GM18909 (cell line): ENCODE measurements at regions not wholly inside any gene's neighbourhood (a gene's known extent, or its start where the extent isn't known, plus 50 kb on each side); places are given as distances from the start of the nearest gene placed in this dataset.
A peak's percentile ranks its signal among the peaks of the same experiment; 100 is the strongest.

Experiments used
- ATAC-seq: cut with Tn5 transposase; IDR thresholded peaks from one replicate; pipeline ENCODE4 v1.9.1; 2021; ENCODE audit warnings: mild to moderate bottlenecking; ENCODE audit not compliant: unreplicated experiment, poor library complexity

DNA sequence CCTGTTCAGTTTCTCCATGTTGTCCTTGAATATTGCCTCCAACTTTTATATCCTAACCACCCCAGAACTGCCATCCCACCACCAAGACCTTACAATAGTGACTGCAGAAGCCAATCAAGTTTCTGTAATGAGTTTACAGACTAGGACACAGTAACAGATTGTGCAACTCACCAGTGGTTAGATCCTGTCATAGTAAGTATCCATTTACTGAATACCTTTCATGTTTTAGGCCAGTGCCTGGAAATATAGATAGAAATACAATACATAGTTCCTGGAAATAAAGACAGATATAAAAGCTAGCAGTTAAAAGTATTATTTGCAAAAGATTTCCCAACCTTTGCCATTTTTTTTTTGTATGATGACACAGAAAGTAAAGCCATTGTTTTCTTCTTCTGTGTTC, 471.8 kb upstream of the BTBD3 start:
- no peak for ATAC-seq

DNA sequence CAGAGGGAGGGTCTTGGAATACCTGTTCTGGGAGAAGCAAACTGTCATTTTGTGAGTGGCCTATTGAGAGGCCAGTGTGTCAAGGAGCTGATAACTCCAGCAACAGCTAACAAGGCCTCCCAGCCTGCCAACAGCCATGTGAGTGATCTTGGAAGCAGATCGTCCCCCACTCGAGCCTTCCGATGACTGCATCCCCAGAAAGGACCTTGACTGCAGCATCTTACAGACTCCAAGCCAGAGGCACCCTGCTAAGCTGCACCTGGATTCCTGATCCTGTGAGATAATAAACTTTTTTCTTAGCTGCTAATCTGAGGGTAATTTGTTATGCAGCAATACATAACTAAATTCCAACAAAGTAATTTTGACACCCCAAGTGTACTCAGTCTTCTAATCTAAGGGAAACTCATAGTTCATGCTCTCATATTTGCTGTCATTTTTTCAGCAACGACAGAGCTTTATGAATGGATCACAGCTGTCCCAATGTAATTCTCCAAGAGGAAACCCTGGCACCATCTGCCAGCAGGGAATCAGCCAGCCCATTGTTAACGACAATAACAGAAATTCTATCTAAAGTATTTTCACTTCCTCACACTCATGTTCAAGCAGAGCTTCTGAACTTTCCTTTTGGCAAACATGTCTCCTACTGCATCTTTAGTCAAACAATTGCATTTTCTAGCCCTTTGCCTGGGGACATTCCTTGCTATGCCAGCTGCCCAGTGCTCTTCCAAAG, 470.2 kb upstream of the BTBD3 start:
- ATAC-seq = no peak

DNA sequence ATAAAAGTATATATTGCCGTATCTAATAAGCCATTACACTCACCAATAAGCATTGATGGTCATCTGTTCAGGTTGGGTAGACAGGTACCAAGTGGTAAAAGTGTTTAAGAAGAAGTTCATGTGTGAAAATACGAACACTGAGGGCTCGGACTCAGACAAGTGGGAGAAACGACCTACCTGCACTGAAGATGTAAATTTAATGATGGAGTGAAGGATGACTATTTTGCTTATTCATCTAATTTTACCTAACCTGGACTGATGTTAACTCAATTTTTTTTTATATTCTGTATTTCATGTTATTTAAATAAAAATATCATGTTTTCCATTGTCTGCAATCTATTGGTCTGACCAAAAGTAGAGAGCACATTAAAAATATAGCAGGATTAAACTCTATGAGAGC, 469.1 kb upstream of the BTBD3 start:
- ATAC-seq = no peak

DNA sequence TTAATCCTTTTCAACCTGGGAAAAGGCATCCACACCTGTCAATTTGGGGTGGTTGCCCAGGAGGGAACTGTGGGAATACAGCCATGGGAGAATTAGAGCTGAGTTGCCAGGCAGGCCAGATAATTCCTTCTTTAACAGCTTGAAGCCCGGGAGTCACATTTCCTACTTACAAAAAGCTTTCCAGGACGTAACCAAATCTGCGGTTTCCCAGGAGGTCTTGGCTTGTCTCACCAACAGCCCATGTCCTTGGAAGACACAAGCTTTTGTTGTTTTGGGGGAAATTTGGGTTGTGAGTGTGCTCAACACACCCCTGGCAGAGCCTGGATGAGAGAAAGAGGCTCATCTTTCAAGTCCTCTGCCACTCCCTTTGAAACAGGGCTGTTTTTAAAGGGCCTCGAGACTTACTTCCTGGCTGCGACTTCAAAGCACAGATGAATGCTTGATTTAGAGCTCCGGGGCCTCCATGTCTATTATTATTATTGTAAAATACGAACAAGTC, 465.9 kb upstream of the BTBD3 start:
- no peak for ATAC-seq

DNA sequence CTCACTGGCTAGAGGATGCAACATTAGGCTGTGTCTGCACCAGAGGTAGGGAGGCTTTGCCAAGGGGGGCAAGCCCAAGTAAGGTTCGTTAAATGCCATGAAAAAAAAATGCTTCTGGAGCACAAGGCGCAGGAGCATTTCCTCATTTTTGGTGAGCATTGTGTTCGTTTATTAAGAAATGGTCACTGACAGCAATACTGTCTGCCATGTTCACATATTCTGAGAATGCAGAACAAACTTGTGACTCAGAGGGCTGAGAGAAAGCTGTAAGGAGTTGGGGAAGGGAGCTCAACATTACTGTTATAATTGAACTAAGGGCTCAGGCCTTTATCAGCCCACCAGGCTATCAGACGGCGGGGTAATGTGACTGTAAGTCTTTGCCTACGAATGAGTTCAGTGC, 465.4 kb upstream of the BTBD3 start:
- ATAC-seq = no peak

DNA sequence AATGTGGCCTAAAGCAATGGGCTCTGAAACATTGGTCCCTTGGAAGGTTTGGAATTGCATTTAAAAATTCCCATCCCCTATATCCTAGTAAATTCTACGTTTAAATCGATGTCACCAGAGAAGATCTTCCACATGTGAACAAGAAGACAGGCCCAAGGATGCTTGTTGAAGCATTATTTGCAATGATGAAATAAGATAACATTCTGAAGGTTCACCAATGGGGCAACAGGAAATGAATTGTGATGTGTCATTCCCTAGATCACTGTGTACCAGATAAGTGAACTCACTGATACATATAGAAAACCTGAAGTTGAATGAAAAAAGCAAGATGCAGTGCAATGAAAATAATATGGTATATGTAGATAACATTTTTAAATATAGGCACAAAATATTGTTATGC, 464.3 kb upstream of the BTBD3 start:
- no peak for ATAC-seq

DNA sequence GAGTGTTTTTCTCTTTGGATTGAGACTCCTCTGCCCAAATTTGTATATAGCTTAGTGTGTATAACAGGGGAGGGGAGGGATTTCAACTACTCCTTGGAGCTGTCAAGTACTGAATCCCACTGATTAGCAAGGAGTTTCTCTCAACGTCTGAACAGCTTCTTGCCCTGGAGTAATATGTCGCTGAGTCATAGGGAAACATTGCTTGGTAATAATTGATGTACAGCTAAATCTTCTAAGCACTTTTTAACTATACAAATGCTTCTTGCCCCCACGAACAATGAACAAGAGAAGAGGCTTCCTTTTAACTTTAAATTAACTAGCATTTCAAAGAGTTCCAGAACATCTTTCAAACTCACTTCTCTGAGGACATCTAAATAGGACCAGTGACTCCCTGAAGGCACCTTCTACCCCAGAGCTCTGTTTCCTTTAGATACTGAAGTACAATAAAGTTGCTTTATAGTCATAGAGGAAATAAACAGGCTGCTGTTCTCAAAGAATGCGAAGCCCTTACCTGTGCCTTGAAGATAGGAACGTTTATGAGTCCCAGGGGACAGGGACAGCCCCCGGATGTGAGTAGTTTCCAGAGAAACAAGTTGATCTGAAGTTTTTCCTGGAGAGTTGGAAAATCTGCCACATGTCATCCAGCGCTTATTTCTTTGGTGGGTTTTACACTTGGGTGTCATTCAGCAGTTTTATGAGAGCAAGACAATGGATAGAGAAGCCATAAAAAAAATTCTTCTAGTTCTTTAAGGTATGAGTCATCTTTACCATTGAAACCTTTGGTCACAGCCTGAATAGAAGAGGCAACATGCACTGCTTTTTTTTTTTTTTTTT, 462.5 kb upstream of the BTBD3 start:
- ATAC-seq = peak; percentile 47

DNA sequence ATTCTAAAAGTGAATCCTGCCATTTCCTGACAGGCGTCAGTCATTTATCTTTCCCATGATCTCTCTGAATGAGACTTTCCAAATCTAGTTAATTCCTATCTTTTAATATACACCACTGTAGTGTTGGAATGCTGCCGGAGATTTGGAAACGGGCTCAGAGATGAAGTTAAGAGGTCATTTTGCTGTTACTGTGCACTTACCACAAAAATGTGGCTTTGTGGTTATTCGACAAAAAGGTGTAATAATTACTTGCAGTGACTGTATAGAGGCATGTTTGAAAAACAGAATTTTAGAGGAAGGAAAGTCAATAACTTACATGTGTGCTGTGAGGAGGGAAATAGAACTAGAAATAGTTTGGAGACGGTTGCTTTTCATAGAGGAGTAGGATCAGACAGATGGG, 460.2 kb upstream of the BTBD3 start:
- ATAC-seq = no peak

DNA sequence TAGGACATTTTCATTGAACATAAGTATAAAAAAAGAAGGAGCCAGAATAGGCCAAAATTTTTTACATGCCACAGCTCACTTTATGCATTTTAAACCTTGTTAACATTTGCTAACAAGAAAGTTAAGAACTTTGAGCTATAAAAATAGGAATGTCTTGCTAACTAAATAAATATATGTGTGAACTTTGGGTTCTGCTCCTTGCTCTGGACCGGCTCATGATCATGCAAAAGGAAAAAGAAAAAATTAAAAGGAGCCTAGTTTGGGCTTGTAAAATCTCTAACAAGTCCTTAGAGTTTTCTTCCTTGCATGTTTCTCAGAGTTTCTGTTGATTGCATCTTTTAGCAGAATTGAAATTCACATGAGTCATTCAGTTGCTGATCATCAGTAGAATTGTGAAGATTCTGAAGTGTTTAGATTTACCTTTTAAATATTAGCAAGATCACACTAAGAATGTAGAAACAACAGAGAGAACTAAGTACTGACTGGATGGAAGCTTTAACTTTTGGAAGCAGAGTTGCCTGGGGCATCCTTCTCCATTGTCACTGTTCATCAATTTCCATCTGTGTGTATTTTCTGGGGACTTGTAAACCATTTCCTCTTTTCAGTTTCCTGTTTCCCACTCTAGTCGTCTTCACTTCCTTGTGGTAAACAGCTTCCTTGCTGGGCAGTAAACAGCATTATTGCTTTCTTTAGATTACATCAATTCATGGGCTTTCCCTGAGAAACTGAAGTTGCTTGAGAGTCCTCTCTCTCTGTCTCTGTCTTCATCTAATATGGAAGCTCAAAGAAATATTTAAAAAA, 458.4 kb upstream of the BTBD3 start:
- ATAC-seq = no peak

DNA sequence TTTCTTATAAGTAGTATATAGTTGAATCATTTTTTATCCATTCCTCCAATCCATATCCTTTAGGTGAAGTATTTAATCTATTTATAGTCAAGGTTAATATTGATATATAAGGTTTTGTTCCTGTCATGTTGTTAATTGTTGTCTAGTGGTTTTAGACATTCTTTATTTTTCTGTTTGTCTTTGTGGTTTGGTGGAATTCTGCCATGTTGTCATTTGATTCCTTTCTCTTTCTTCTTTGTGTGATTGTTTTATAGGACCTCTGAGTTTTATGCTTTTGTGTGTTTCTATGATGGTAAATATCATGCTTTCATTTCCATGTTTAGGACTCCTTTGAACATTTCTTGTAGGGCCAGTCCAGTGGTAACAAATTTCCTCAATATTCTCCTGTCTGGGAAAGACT, 450.3 kb upstream of the BTBD3 start:
- ATAC-seq = no peak

DNA sequence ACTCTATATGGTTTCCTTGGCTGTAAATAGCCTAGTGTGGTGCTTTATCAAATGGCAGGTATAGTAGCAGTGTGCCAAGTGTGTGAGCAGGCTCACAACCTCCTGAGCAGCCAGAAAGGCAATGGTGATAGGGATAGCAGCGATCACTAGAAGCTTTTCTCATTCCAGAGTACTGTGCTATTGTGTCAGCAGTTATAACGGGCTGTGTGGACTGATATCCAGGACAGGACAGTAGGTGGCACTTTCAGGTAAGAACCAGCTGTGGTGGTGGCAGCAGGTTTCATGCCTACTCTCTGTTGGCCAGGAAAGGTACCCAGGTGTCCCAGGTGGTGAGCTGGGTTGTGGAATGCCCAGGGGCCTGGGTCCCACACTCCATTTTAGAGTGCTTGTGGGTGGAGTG, 448.8 kb upstream of the BTBD3 start:
- no peak for ATAC-seq

DNA sequence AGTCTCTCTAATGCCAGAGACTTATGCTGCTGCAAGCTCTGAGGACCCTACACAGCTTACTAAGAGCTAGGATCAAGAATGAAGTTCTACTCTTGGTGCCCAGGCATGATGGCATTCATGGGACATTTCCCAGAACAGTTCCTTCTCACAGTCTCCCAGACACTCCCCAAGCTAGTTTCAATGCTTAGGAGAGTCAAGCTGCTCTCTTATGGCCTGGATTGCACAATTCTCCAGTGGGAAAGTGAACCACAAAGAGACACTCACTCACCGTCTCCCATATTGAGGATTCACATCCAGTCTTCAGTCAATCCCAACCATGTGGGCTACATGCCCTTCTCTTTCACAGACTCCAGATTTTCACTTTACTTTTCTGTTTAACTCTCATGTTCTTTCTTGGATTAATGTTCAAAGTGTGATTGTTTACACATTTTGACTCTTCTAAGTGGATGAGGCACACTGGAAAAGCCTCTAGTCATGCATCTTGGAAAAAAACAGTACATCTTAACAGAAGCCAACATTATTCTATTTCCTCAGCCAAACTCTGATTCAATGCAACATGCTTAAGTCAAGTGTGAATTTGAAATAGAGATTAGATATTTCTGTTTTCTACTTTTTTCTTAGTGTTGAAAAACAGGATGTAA, 447.8 kb upstream of the BTBD3 start:
- ATAC-seq = no peak

DNA sequence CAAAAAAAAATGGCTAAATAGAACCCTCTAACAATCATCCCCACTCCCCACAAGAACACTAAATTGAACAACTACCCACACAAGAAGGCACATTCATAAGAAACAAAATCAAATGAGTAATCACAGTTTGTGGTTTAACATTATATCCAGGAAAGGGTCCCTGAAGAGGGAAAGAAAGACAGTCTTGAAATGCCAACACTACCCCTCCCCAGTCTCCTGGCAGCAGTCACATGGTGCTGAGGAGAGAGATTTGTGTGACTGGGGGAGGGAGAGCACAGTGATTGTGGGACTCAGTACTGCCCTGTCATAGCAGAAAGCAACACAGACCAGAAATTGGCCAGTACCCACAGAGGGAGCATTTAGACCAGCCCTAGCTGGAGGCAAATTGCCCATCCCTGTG, 443.7 kb upstream of the BTBD3 start:
- no peak for ATAC-seq

DNA sequence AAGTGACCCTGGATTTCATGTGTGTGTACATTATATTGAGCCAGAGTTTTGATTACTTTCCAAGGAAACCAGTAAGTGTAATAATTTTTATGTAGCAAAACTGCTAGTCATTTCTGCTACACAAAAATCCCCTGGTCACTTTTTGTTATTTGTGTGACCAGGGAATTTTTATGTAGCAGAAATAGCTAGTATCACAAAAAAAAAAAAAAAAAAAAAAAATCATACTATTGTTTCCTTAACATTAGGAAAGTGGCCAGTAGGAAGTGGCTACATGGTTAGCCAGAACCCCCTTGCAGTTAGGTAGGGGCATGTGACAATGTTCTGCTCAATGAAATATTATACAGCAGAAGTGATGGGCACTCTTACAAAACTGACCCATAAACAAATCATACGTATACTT, 434.0 kb upstream of the BTBD3 start:
- no peak for ATAC-seq

DNA sequence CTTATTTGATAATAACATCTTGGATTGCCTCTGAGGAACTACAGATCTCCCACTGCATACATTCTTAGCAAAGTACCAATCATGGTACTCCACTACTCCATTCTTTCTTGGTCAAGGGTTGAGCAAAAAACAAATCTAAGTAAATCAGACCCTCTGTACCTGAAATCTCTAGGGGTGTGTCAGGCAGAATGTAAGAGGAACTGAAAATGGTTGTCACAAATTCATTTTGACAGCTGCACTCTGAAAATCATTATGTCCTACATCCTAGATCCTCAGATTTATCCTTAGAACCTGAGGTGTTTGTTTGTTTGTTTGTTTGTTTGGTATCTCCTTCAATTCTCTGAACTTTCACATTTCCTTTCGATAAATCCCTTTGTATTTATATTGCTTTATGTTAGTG, 433.2 kb upstream of the BTBD3 start:
- no peak for ATAC-seq

DNA sequence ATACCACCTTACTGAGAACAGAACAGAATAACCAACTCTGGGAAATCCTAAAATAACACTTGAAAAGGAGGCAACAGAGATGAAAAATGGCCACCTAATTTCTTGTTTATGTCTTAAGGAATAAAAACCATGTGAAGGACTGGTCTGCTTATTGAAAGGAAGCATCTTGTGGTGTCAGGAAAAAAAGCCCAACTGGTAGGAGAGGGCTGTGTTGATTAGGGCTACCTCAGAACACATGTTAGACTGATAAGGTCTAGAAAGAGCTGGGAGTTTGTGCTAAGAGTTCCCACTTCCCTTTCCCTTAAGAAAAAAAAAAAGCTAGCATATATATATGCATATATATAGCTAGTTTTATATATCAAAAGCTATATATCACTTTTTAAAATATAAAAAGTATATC, 425.3 kb upstream of the BTBD3 start:
- ATAC-seq = no peak

DNA sequence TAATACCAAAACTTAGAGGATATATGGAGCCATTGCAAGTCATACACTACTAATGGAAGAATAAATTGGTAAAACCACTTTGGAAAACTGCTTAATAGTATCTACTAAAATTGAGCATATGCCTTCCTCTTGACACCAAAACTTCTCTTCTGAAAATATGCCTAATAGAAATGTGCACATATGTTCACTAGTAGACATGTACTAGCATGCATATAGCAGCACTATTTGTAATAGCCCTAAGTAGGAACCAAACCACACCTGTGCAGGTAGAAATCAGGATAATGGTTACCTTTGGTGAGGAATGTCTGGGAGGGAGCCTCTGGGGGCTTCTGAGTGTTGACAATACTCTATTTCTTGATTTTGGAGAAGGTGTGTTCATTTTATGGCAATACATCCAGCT, 424.8 kb upstream of the BTBD3 start:
- ATAC-seq = no peak

DNA sequence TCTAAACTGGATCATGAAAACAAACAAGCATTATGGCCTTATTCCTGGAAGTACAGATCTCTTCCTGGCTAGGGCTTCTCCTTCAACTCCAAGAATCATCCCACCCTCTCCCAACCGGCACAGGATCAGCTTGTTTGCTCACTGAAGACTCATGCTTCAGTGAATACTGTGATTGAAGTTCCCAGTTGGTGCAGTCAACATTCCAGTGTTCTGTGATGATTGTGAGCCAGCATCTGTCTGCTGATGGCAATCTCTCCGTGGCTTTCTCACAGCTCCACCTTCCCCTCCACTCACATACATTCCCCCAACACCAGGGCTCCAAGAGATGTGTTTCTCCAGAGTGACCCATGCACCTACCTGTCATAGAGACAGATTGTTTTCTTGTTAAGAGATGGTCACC, 421.3 kb upstream of the BTBD3 start:
- ATAC-seq = no peak

DNA sequence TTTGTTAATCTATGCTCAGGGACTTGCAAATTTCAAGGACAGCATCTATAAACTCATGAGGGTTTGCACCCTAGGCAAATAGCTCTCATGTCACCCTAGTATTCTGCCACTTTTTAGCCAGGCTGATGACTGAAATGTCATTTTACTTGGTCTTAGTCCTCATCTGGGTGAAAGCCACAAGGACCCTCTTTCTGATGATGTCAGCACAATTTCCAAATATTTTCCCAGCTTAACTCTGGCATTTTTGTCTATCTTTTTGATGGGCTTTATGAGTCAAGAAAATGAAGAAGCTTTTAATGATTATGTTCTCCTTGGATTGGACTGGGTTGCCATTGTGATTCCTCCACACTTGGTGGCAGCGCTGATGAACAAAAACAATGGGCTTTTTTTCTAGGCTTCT, 420.1 kb upstream of the BTBD3 start:
- ATAC-seq = no peak

DNA sequence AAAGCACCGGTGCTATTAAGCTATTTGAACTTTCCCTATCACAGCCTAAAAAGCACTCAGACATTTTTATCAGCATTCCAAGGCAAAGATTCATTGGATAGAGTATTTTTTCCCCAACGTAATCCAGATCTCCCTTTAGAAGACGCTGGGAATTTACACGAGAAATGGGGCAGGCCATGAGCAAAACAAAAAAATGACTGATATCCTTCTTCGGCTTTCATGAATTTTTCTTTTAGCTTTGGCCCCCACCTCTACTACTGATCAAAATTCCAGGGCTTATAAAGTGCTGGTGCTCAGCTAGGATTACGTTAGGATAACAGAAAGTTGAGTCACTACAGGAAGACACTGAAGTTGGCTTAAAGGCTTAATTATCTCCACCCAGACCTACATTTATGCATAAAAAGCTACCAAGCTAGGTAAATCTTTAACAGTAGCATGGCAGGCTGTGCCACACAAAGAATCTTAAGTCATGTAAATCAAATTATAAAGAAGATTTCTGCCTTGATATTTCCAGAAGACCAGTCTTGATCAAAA, 418.5 kb upstream of the BTBD3 start:
- no peak for ATAC-seq
